Endothelial cell of umbilical vein (primary cell): ENCODE measurements at regions not wholly inside any gene's neighbourhood (a gene's known extent, or its start where the extent isn't known, plus 50 kb on each side); places are given as distances from the start of the nearest gene placed in this dataset.

Experiments used
- BruUV-seq: library from RNA; stranded (reverse); fragments of 400-500 nt; replicated peaks from 2 replicates; lab custom pipeline; 2021; lab: Mats Ljungman, UMichigan
- CTCF ChIA-PET: fragments of 300-600, 350-600 bp; sonication (Branson Sonifier 250); formaldehyde crosslinking; loops from one replicate; lab custom pipeline; 2021; ENCODE audit warnings: antibody characterized with exemption, inconsistent platforms; lab: Charles Lee
- POLR2A ChIA-PET: fragments of 300-600, 350-600 bp; sonication (Branson Sonifier 250); formaldehyde crosslinking; loops from one replicate; lab custom pipeline; 2021; ENCODE audit warnings: antibody characterized with exemption, inconsistent platforms; lab: Charles Lee
- DNase-seq: peaks from one replicate; pipeline ENCODE4 v3.0.0-alpha.2; 2011; ENCODE audit warnings: low read depth, low spot score
- FAIRE-seq: peaks from 2 replicates; lab custom pipeline; 2011; peaks lifted over from hg19 to GRCh38; lab: Jason Lieb, UNC
- H2AFZ ChIP-seq: 2 replicates; pipeline ENCODE4 v1.6.0; 2012; ENCODE audit warnings: low read depth, low read length, control low read depth, inconsistent platforms
- H3K27ac ChIP-seq: 2 replicates; pipeline ENCODE4 v1.5.1; 2011; ENCODE audit warnings: low read depth, mild to moderate bottlenecking, control low read depth, low read length, moderate library complexity; ENCODE audit not compliant: insufficient read depth
- H3K27me3 ChIP-seq, 2 experiments: 2 replicates each; pipeline versions ENCODE4 v1.6.0 to v1.6.1; 2011; ENCODE audit warnings: low read length in 2 of 2, mixed read lengths in 1 of 2; ENCODE audit not compliant: control insufficient read depth in 2 of 2, insufficient read depth in 2 of 2
- H3K36me3 ChIP-seq, 2 experiments: 2 replicates in 1 of 2; 3 replicates in 1 of 2; pipeline ENCODE4 v1.5.1; 2011; ENCODE audit warnings: low read length in 2 of 2, mild to moderate bottlenecking in 1 of 2, moderate library complexity in 1 of 2; ENCODE audit not compliant: control insufficient read depth in 2 of 2, insufficient read depth in 2 of 2; ENCODE audit errors: extremely low read depth in 1 of 2
- H3K4me1 ChIP-seq: 3 replicates; pipeline ENCODE4 v1.5.1; 2011; ENCODE audit warnings: mild to moderate bottlenecking, low read length; ENCODE audit not compliant: control insufficient read depth, insufficient read depth; ENCODE audit errors: extremely low read depth
- H3K4me2 ChIP-seq: 2 replicates; pipeline ENCODE4 v1.6.1; 2011; ENCODE audit warnings: low read length, control low read depth, mixed read lengths; ENCODE audit not compliant: insufficient read depth
- H3K4me3 ChIP-seq, 3 experiments: fragments of 200-600 bp in 1 of 3; sonication (generic), shearing (Covaris generic) in 1 of 3; replicated peaks in 1 of 3; 2 replicates each; pipeline ENCODE4 v1.5.1; 2011 to 2016; ENCODE audit warnings: control low read depth in 3 of 3, low read length in 3 of 3, mild to moderate bottlenecking in 2 of 3, inconsistent platforms in 1 of 3, low read depth in 1 of 3, moderate library complexity in 1 of 3; ENCODE audit not compliant: insufficient read depth in 1 of 3
- H3K79me2 ChIP-seq: 2 replicates; pipeline ENCODE4 v1.6.0; 2012; ENCODE audit warnings: low read length, inconsistent platforms; ENCODE audit not compliant: control insufficient read depth, insufficient read depth
- H3K9ac ChIP-seq: replicated peaks from 2 replicates; pipeline ENCODE3; 2011; ENCODE audit warnings: low read length, control low read depth; ENCODE audit not compliant: insufficient read depth; ENCODE audit errors: extremely low read depth
- H3K9me1 ChIP-seq: replicated peaks from 3 replicates; pipeline ENCODE4 v1.6.0; 2011; ENCODE audit warnings: mild to moderate bottlenecking, low read length; ENCODE audit not compliant: control insufficient read depth, insufficient read depth; ENCODE audit errors: extremely low read depth
- H3K9me3 ChIP-seq: replicated peaks from 2 replicates; pipeline ENCODE4 v1.5.1; 2012; ENCODE audit warnings: low read length, inconsistent platforms; ENCODE audit not compliant: control insufficient read depth, insufficient read depth
- H4K20me1 ChIP-seq: replicated peaks from 2 replicates; pipeline ENCODE3; 2011; ENCODE audit warnings: mild to moderate bottlenecking, low read length; ENCODE audit not compliant: control insufficient read depth, insufficient read depth; ENCODE audit errors: extremely low read depth
- CTCF ChIP-seq, 2 donors: IDR thresholded peaks; 1 replicate in 1 of 2; 2 replicates in 1 of 2; pipeline ENCODE4 v1.5.1; 2011; ENCODE audit warnings: low read length in 2 of 2, mild to moderate bottlenecking in 2 of 2, moderate library complexity in 2 of 2, control low read depth in 1 of 2, inconsistent platforms in 1 of 2, low read depth in 1 of 2; ENCODE audit not compliant: insufficient read depth in 1 of 2; ENCODE audit errors: extremely low read depth in 1 of 2
- EZH2 ChIP-seq: IDR thresholded peaks from 2 replicates; pipeline ENCODE4 v1.6.1; 2012; ENCODE audit warnings: borderline replicate concordance, low read depth, mild to moderate bottlenecking, moderate library complexity, low read length, inconsistent platforms; ENCODE audit not compliant: severe bottlenecking
- GATA2 ChIP-seq: IDR thresholded peaks from 2 replicates; pipeline ENCODE4 v1.7.0; 2011; ENCODE audit warnings: low read depth, mild to moderate bottlenecking, moderate library complexity, mixed read lengths, low read length; ENCODE audit not compliant: insufficient read length, insufficient read depth
- JUN ChIP-seq: IDR thresholded peaks from 2 replicates; pipeline ENCODE4 v1.6.1; 2011; ENCODE audit warnings: borderline replicate concordance, low read depth; ENCODE audit not compliant: insufficient read length, insufficient read depth
- POLR2A ChIP-seq: IDR thresholded peaks from 2 replicates; pipeline ENCODE4 v1.6.1; 2012; ENCODE audit warnings: low read depth, mild to moderate bottlenecking, control low read depth, low read length
- POLR2AphosphoS5 ChIP-seq: IDR thresholded peaks from 2 replicates; pipeline ENCODE4 v1.6.1; 2012; ENCODE audit warnings: low read depth, mild to moderate bottlenecking, control low read depth, low read length, moderate library complexity; ENCODE audit not compliant: insufficient read depth
- dilution Hi-C: fragments of 300-500 bp; cut with MboI; formaldehyde crosslinking; loops from one replicate; pipeline ENCODE4 v1.15.0; 2019; ENCODE audit warnings: low sequenced_read_pairs; ENCODE audit not compliant: extremely low pct_ligation_motif_present
- intact Hi-C: fragments of 100-400 bp; cut with micrococcal nuclease; formaldehyde crosslinking; loops from one replicate; pipeline ENCODE4 v1.10.0; 2022

- H3K9me1 ChIP-seq = no peaks in the 10 kb centered on the region
- DNase-seq (no peak), FAIRE-seq (no peak)
- H3K9me3 ChIP-seq = no peaks in the 10 kb centered on the region
- intact Hi-C loops = no loop called here
- ChIA-PET CTCF (no interaction called here), POLR2A (no interaction called here)
- dilution Hi-C loops = no loop called here
- H3K9ac ChIP-seq = no peak overlapping the region
- H4K20me1 ChIP-seq = no peaks in the 10 kb centered on the region
- H2AFZ ChIP-seq = no peak overlapping the region
- no peak overlapping the region for H3K4me2 ChIP-seq
- no peak overlapping the region for H3K27ac ChIP-seq
- no peaks in the 10 kb centered on the region for H3K79me2 ChIP-seq
- no peak for TF ChIP-seq EZH2
- no peak for TF ChIP-seq CTCF (IDR thresholded peaks at IDR 0.05; ENCODE audit: extremely low read depth in 1 of 2, insufficient read depth in 1 of 2, low read depth in 1 of 2, low read length in 2 of 2)
- TF ChIP-seq JUN = no peak
- no peak for TF ChIP-seq GATA2
- no peak for TF ChIP-seq POLR2AphosphoS5
- no peak for TF ChIP-seq POLR2A
- no peaks in the 10 kb centered on the region for H3K4me1 ChIP-seq
- H3K36me3 ChIP-seq = peaks cover 2 to 11% of the 10 kb centered on the region in 2 experiments
- BruUV-seq = no TSS peak
- no peak overlapping the region for H3K4me3 ChIP-seq
- no peaks in the 10 kb centered on the region for H3K27me3 ChIP-seq
Measured at GRCh38 chr13:73695325-73695724, 438.9 kb downstream of the KLF12 start.

- no peak overlapping the region for H3K27ac ChIP-seq
- no peak overlapping the region for H3K4me3 ChIP-seq
- FAIRE-seq (no peak), DNase-seq (no peak)
- no peak overlapping the region for H2AFZ ChIP-seq
- H3K79me2 ChIP-seq = no peaks in the 10 kb centered on the region
- H4K20me1 ChIP-seq = no peaks in the 10 kb centered on the region
- BruUV-seq = no TSS peak
- H3K9me3 ChIP-seq = no peaks in the 10 kb centered on the region
- no peak overlapping the region for H3K9ac ChIP-seq
- TF ChIP-seq GATA2 = no peak
- TF ChIP-seq CTCF (IDR thresholded peaks at IDR 0.05; ENCODE audit: extremely low read depth in 1 of 2, insufficient read depth in 1 of 2, low read depth in 1 of 2, low read length in 2 of 2) = no peak
- no peak for TF ChIP-seq EZH2
- peaks cover 2 to 11% of the 10 kb centered on the region in 2 experiments for H3K36me3 ChIP-seq
- intact Hi-C loops (no loop called here), dilution Hi-C loops (no loop called here)
- POLR2A ChIA-PET = no interaction called here
- H3K4me2 ChIP-seq = no peak overlapping the region
- no peaks in the 10 kb centered on the region for H3K4me1 ChIP-seq
- H3K27me3 ChIP-seq = no peaks in the 10 kb centered on the region
- no peaks in the 10 kb centered on the region for H3K9me1 ChIP-seq
- CTCF ChIA-PET = interaction anchor here (0.6 kb wide), 1 partner anchor 884 kb away, joined by 3 read pairs; no protein-coding TSS in a partner anchor
Measured at GRCh38 chr13:73693215-73693614, 441.0 kb downstream of the KLF12 start.
